ENCODE measurements at regions not wholly inside any gene's neighbourhood (a gene's known extent, or its start where the extent isn't known, plus 50 kb on each side); places are given as distances from the start of the nearest gene placed in this dataset.

- no peak for DNase-seq
These were observed 530.2 kb downstream of the CCDC85A start for GRCh38 chr2:56713978-56714377.

GRCh38 chr2:56714400-56714799 lies 530.6 kb downstream of the CCDC85A start:
- no peak for DNase-seq

GRCh38 chr2:56715683-56716082 lies 531.9 kb downstream of the CCDC85A start:
- DNase-seq, result no peak

GRCh38 chr2:56718413-56718812 lies 534.6 kb downstream of the CCDC85A start:
- no peak for DNase-seq

GRCh38 chr2:56729212-56729611 lies 545.4 kb downstream of the CCDC85A start:
- no peak for DNase-seq

GRCh38 chr2:56732946-56733345 lies 549.2 kb downstream of the CCDC85A start:
- no peak for DNase-seq

GRCh38 chr2:56739413-56739812 lies 555.6 kb downstream of the CCDC85A start:
- no peak for DNase-seq

- DNase-seq, result peak; percentile 15
These were observed 557.9 kb downstream of the CCDC85A start for GRCh38 chr2:56741601-56742102.

- DNase-seq, result no peak
These were observed 560.0 kb downstream of the CCDC85A start for GRCh38 chr2:56743807-56744206.

- no peak for DNase-seq
These were observed 565.5 kb downstream of the CCDC85A start for GRCh38 chr2:56749152-56749752.

- no peak for DNase-seq
These were observed 569.4 kb downstream of the CCDC85A start for GRCh38 chr2:56753182-56753581.

- no peak for DNase-seq
These were observed 570.4 kb downstream of the CCDC85A start for GRCh38 chr2:56754066-56754615.

- DNase-seq, result no peak
These were observed 570.8 kb downstream of the CCDC85A start for GRCh38 chr2:56754627-56755026.

GRCh38 chr2:56757884-56758545 lies 574.2 kb downstream of the CCDC85A start:
- no peak for DNase-seq

- DNase-seq, result no peak
These were observed 579.9 kb downstream of the CCDC85A start for GRCh38 chr2:56763683-56764082.

- DNase-seq, result no peak
These were observed 585.2 kb downstream of the CCDC85A start for GRCh38 chr2:56768973-56769372.

GRCh38 chr2:56770490-56770889 lies 586.7 kb downstream of the CCDC85A start:
- no peak for DNase-seq

GRCh38 chr2:56784046-56784445 lies 600.3 kb downstream of the CCDC85A start:
- DNase-seq, result no peak

- no peak for DNase-seq
These were observed 617.4 kb downstream of the CCDC85A start for GRCh38 chr2:56801214-56801613.

- no peak for DNase-seq
These were observed 618.0 kb downstream of the CCDC85A start for GRCh38 chr2:56801770-56802169.

- DNase-seq, result no peak
These were observed 619.8 kb downstream of the CCDC85A start for GRCh38 chr2:56803596-56803995.

GRCh38 chr2:56806924-56807323 lies 623.1 kb downstream of the CCDC85A start:
- no peak for DNase-seq

GRCh38 chr2:56807861-56808260 lies 624.1 kb downstream of the CCDC85A start:
- no peak for DNase-seq

- no peak for DNase-seq
These were observed 627.6 kb downstream of the CCDC85A start for GRCh38 chr2:56811401-56811800.
